ENCODE measurements at regions not wholly inside any gene's neighbourhood (a gene's known extent, or its start where the extent isn't known, plus 50 kb on each side); places are given as distances from the start of the nearest gene placed in this dataset.

GRCh38 chr11:28657378-28658030 lies 549.3 kb downstream of the METTL15 start:
- no peak overlapping the region for H3K4me3 ChIP-seq (ENCODE audit: low read length)
- no peaks in the 10 kb centered on the region for H3K36me3 ChIP-seq (ENCODE audit: control insufficient read depth, insufficient read depth, low read length)
- no peaks in the 10 kb centered on the region for H3K9me3 ChIP-seq (replicated peaks; ENCODE audit: control insufficient read depth, low read depth, low read length)
- no CpG with 5 or more reads among the region's 5 CpGs for WGBS (ENCODE audit: insufficient coverage)
- H3K27ac ChIP-seq (ENCODE audit: low read length) = no peak overlapping the region
- H3K27me3 ChIP-seq (ENCODE audit: control insufficient read depth, insufficient read depth, low read length) = no peaks in the 10 kb centered on the region
- no peaks in the 10 kb centered on the region for H3K4me1 ChIP-seq (ENCODE audit: control insufficient read depth, insufficient read depth, low read length)
- no peak for DNase-seq

GRCh38 chr11:28654191-28654590 lies 546.0 kb downstream of the METTL15 start:
- Histone ChIP-seq H3K4me1 (ENCODE audit: control insufficient read depth, insufficient read depth, low read length) (no peaks in the 10 kb centered on the region), H3K27me3 (ENCODE audit: control insufficient read depth, insufficient read depth, low read length) (no peaks in the 10 kb centered on the region), H3K36me3 (ENCODE audit: control insufficient read depth, insufficient read depth, low read length) (no peaks in the 10 kb centered on the region), H3K4me3 (ENCODE audit: low read length) (no peak overlapping the region), H3K9me3 (replicated peaks; ENCODE audit: control insufficient read depth, low read depth, low read length) (no peaks in the 10 kb centered on the region), H3K27ac (ENCODE audit: low read length) (no peak overlapping the region)
- no peak for DNase-seq
- WGBS (ENCODE audit: insufficient coverage) = 82% methylated on average over 2 of the region's 3 CpGs

DNA sequence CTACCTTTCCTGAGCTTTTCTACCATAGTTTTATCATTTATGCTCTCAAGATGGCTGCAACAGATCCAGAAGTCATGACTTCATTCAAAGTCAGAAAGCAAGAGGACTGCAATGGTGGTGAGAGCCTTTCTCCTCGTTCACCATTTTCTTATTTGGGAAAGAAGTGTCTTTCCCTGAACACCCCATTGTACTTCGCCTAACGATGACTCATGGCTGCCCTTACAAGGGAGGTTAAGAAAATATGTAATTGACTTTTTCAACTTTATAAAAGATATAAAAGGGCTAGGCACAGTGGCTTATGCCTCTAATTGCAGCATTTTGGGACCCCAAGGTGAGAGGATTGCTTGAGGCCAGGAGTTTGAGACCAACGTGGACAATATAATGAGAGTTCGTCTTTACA lies 541.7 kb downstream of the METTL15 start:
- Histone ChIP-seq H3K27me3 (ENCODE audit: control insufficient read depth, insufficient read depth, low read length) (no peaks in the 10 kb centered on the region), H3K27ac (ENCODE audit: low read length) (no peak overlapping the region), H3K4me3 (ENCODE audit: low read length) (no peak overlapping the region), H3K36me3 (ENCODE audit: control insufficient read depth, insufficient read depth, low read length) (no peaks in the 10 kb centered on the region), H3K4me1 (ENCODE audit: control insufficient read depth, insufficient read depth, low read length) (no peaks in the 10 kb centered on the region), H3K9me3 (replicated peaks; ENCODE audit: control insufficient read depth, low read depth, low read length) (no peaks in the 10 kb centered on the region)
- no peak for DNase-seq
- no CpG with 5 or more reads among the region's 5 CpGs for WGBS (ENCODE audit: insufficient coverage)

GRCh38 chr11:28636566-28636965 lies 528.4 kb downstream of the METTL15 start:
- no peak for DNase-seq
- no peak overlapping the region for H3K27ac ChIP-seq (ENCODE audit: low read length)
- WGBS (ENCODE audit: insufficient coverage) = 38% methylated on average over 1 of the region's 2 CpGs

DNA sequence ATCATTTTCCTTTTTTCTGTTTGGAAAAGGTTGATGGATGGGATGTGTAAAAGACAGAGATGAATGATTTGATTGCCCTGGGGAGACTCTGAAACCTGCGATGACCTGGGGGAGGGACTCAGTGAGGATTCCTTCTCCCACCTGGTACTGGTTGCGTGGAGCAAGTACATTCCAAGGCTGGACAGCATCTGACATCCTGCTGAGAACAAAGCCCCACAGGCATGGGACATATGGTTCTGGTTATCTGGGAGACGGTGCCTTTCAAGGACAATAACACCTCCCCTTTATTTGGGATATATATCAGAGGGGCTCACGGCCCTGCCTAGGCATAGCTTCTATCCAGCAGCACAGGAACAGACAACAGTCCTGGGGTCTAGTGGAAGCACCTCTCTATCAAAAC lies 527.8 kb downstream of the METTL15 start:
- no peaks in the 10 kb centered on the region for H3K36me3 ChIP-seq (ENCODE audit: control insufficient read depth, insufficient read depth, low read length)
- H3K27me3 ChIP-seq (ENCODE audit: control insufficient read depth, insufficient read depth, low read length) = no peaks in the 10 kb centered on the region
- no peak for DNase-seq
- H3K9me3 ChIP-seq (replicated peaks; ENCODE audit: control insufficient read depth, low read depth, low read length) = no peaks in the 10 kb centered on the region
- 8% methylated on average over 2 of the region's 4 CpGs for WGBS (ENCODE audit: insufficient coverage)
- H3K4me3 ChIP-seq (ENCODE audit: low read length) = no peak overlapping the region
- H3K27ac ChIP-seq (ENCODE audit: low read length) = no peak overlapping the region
- no peaks in the 10 kb centered on the region for H3K4me1 ChIP-seq (ENCODE audit: control insufficient read depth, insufficient read depth, low read length)

More at GRCh38 chr11:28636566-28636965, 528.4 kb downstream of the METTL15 start:
- H3K27me3 ChIP-seq (ENCODE audit: control insufficient read depth, insufficient read depth, low read length) = no peaks in the 10 kb centered on the region
- H3K9me3 ChIP-seq (replicated peaks; ENCODE audit: control insufficient read depth, low read depth, low read length) = peaks cover under 1% of the 10 kb centered on the region
- no peaks in the 10 kb centered on the region for H3K4me1 ChIP-seq (ENCODE audit: control insufficient read depth, insufficient read depth, low read length)
- H3K36me3 ChIP-seq (ENCODE audit: control insufficient read depth, insufficient read depth, low read length) = no peaks in the 10 kb centered on the region
- H3K4me3 ChIP-seq (ENCODE audit: low read length) = no peak overlapping the region

GRCh38 chr11:28632338-28632737 lies 524.1 kb downstream of the METTL15 start:
- Histone ChIP-seq H3K36me3 (ENCODE audit: control insufficient read depth, insufficient read depth, low read length) (no peaks in the 10 kb centered on the region), H3K4me1 (ENCODE audit: control insufficient read depth, insufficient read depth, low read length) (no peaks in the 10 kb centered on the region), H3K4me3 (ENCODE audit: low read length) (no peak overlapping the region), H3K27me3 (ENCODE audit: control insufficient read depth, insufficient read depth, low read length) (no peaks in the 10 kb centered on the region), H3K27ac (ENCODE audit: low read length) (no peak overlapping the region), H3K9me3 (replicated peaks; ENCODE audit: control insufficient read depth, low read depth, low read length) (no peaks in the 10 kb centered on the region)
- DNase-seq = no peak
- WGBS (ENCODE audit: insufficient coverage) = no CpG with 5 or more reads among the region's 2 CpGs

DNA sequence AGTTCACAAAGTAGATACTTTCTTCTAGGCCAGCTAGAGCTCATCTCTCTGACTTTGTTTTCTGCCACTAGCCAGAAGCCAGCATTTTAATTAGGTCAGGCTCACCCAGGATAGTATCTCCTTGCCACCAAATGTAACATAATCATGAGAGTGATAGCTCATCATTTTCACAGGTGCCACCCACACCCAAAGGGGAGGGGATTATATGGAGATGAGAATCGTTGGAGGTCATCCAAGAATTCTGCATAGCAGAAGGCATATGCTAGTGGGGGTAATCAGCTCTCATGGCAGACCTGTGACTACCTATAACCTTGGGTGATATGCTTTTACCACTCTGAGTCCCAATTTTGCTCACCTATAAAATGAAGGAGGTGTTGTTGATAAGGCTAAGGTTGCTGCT lies 523.0 kb downstream of the METTL15 start:
- no peaks in the 10 kb centered on the region for H3K27me3 ChIP-seq (ENCODE audit: control insufficient read depth, insufficient read depth, low read length)
- no peak for DNase-seq
- H3K36me3 ChIP-seq (ENCODE audit: control insufficient read depth, insufficient read depth, low read length) = no peaks in the 10 kb centered on the region
- H3K4me3 ChIP-seq (ENCODE audit: low read length) = no peak overlapping the region
- no peak overlapping the region for H3K27ac ChIP-seq (ENCODE audit: low read length)
- no peaks in the 10 kb centered on the region for H3K4me1 ChIP-seq (ENCODE audit: control insufficient read depth, insufficient read depth, low read length)
- H3K9me3 ChIP-seq (replicated peaks; ENCODE audit: control insufficient read depth, low read depth, low read length) = no peaks in the 10 kb centered on the region
- WGBS (ENCODE audit: insufficient coverage) = no CpG with 5 or more reads among the region's 1 CpG

- Histone ChIP-seq H3K27ac (ENCODE audit: low read length) (no peak overlapping the region), H3K4me3 (ENCODE audit: low read length) (no peak overlapping the region), H3K4me1 (ENCODE audit: control insufficient read depth, insufficient read depth, low read length) (no peaks in the 10 kb centered on the region), H3K27me3 (ENCODE audit: control insufficient read depth, insufficient read depth, low read length) (no peaks in the 10 kb centered on the region), H3K36me3 (ENCODE audit: control insufficient read depth, insufficient read depth, low read length) (no peaks in the 10 kb centered on the region), H3K9me3 (replicated peaks; ENCODE audit: control insufficient read depth, low read depth, low read length) (no peaks in the 10 kb centered on the region)
- no peak for DNase-seq
- WGBS (ENCODE audit: insufficient coverage) = no CpG with 5 or more reads among the region's 3 CpGs
These were observed 521.0 kb downstream of the METTL15 start for GRCh38 chr11:28629235-28629634.

GRCh38 chr11:28628412-28628811 lies 520.2 kb downstream of the METTL15 start:
- no peaks in the 10 kb centered on the region for H3K36me3 ChIP-seq (ENCODE audit: control insufficient read depth, insufficient read depth, low read length)
- no CpG with 5 or more reads among the region's 4 CpGs for WGBS (ENCODE audit: insufficient coverage)
- no peak for DNase-seq
- H3K4me1 ChIP-seq (ENCODE audit: control insufficient read depth, insufficient read depth, low read length) = no peaks in the 10 kb centered on the region
- no peak overlapping the region for H3K4me3 ChIP-seq (ENCODE audit: low read length)
- H3K9me3 ChIP-seq (replicated peaks; ENCODE audit: control insufficient read depth, low read depth, low read length) = no peaks in the 10 kb centered on the region
- H3K27ac ChIP-seq (ENCODE audit: low read length) = no peak overlapping the region
- no peaks in the 10 kb centered on the region for H3K27me3 ChIP-seq (ENCODE audit: control insufficient read depth, insufficient read depth, low read length)

- Histone ChIP-seq H3K27ac (ENCODE audit: low read length) (no peak overlapping the region), H3K36me3 (ENCODE audit: control insufficient read depth, insufficient read depth, low read length) (no peaks in the 10 kb centered on the region), H3K27me3 (ENCODE audit: control insufficient read depth, insufficient read depth, low read length) (no peaks in the 10 kb centered on the region), H3K4me3 (ENCODE audit: low read length) (no peak overlapping the region), H3K4me1 (ENCODE audit: control insufficient read depth, insufficient read depth, low read length) (no peaks in the 10 kb centered on the region), H3K9me3 (replicated peaks; ENCODE audit: control insufficient read depth, low read depth, low read length) (no peaks in the 10 kb centered on the region)
- DNase-seq = no peak
- WGBS (ENCODE audit: insufficient coverage) = no CpG with 5 or more reads among the region's 1 CpG
These were observed 519.6 kb downstream of the METTL15 start for GRCh38 chr11:28627690-28628255.

GRCh38 chr11:28625532-28625931 lies 517.3 kb downstream of the METTL15 start:
- no peak for DNase-seq
- H3K36me3 ChIP-seq (ENCODE audit: control insufficient read depth, insufficient read depth, low read length) = no peaks in the 10 kb centered on the region
- no peaks in the 10 kb centered on the region for H3K4me1 ChIP-seq (ENCODE audit: control insufficient read depth, insufficient read depth, low read length)
- H3K9me3 ChIP-seq (replicated peaks; ENCODE audit: control insufficient read depth, low read depth, low read length) = no peaks in the 10 kb centered on the region
- H3K27ac ChIP-seq (ENCODE audit: low read length) = no peak overlapping the region
- H3K27me3 ChIP-seq (ENCODE audit: control insufficient read depth, insufficient read depth, low read length) = no peaks in the 10 kb centered on the region
- H3K4me3 ChIP-seq (ENCODE audit: low read length) = no peak overlapping the region
